ENCODE measurements at regions not wholly inside any gene's neighbourhood (a gene's known extent, or its start where the extent isn't known, plus 50 kb on each side); places are given as distances from the start of the nearest gene placed in this dataset.

GRCh38 chr2:59744436-59744835 lies 809.0 kb downstream of the BCL11A start:
- Histone ChIP-seq H3K27ac (ENCODE audit: low read length in 2 of 2) (no peak overlapping the region), H3K4me3 (ENCODE audit: control extremely low read depth in 1 of 5, extremely low read depth in 1 of 5, insufficient read depth in 1 of 5, low read depth in 2 of 5, low read length in 4 of 5) (no peak overlapping the region), H3K4me2 (replicated peaks; ENCODE audit: low read depth, low read length, poor library complexity, severe bottlenecking) (no peak overlapping the region), H3K9ac (ENCODE audit: low read length) (no peak overlapping the region), H4K20me1 (ENCODE audit: control insufficient read depth, insufficient read depth, low read length, poor library complexity, severe bottlenecking) (no peaks in the 10 kb centered on the region), H3K79me2 (ENCODE audit: control insufficient read depth, insufficient read depth, low read length) (no peaks in the 10 kb centered on the region), H3K4me1 (ENCODE audit: control insufficient read depth in 2 of 2, insufficient read depth in 2 of 2, low read length in 2 of 2) (no peaks in the 10 kb centered on the region), H3K36me3 (replicated peaks in 1 of 2; ENCODE audit: control extremely low read depth in 1 of 2, control insufficient read depth in 1 of 2, extremely low read depth in 1 of 2, insufficient read depth in 2 of 2, low read length in 1 of 2) (no peaks in the 10 kb centered on the region), H3K9me3 (ENCODE audit: control extremely low read depth in 1 of 3, control insufficient read depth in 2 of 3, insufficient read depth in 1 of 3, low read length in 2 of 3) (no peaks in the 10 kb centered on the region), H2AFZ (ENCODE audit: insufficient read depth, low read depth, low read length, poor library complexity, severe bottlenecking) (no peak overlapping the region), H3K27me3 (replicated peaks in 1 of 4; ENCODE audit: control extremely low read depth in 1 of 4, control insufficient read depth in 3 of 4, insufficient read depth in 4 of 4, low read length in 3 of 4) (no peaks in the 10 kb centered on the region)
- POLR2A ChIA-PET = no interaction called here
- intact Hi-C loops (cut with micrococcal nuclease) = no loop called here
- CTCF ChIA-PET = no interaction called here
- ATAC-seq (ENCODE audit: low read depth) (no peak), DNase-seq (no peak)
- TF ChIP-seq EZH2 (IDR thresholded peaks at IDR 0.05; ENCODE audit: borderline replicate concordance, insufficient read depth, low read depth, low read length, poor library complexity, severe bottlenecking) = no peak
- TF ChIP-seq, protein P1, sequence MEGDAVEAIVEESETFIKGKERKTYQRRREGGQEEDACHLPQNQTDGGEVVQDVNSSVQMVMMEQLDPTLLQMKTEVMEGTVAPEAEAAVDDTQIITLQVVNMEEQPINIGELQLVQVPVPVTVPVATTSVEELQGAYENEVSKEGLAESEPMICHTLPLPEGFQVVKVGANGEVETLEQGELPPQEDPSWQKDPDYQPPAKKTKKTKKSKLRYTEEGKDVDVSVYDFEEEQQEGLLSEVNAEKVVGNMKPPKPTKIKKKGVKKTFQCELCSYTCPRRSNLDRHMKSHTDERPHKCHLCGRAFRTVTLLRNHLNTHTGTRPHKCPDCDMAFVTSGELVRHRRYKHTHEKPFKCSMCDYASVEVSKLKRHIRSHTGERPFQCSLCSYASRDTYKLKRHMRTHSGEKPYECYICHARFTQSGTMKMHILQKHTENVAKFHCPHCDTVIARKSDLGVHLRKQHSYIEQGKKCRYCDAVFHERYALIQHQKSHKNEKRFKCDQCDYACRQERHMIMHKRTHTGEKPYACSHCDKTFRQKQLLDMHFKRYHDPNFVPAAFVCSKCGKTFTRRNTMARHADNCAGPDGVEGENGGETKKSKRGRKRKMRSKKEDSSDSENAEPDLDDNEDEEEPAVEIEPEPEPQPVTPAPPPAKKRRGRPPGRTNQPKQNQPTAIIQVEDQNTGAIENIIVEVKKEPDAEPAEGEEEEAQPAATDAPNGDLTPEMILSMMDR (IDR thresholded peaks at IDR 0.05) = no peak
- H3K4me3 Mint-ChIP-seq = no peak overlapping the region
- no peaks in the 10 kb centered on the region for H3K9me3 Mint-ChIP-seq (ENCODE audit: insufficient read depth)
- H3K4me1 Mint-ChIP-seq = no peaks in the 10 kb centered on the region
- no peak overlapping the region for H3K27ac Mint-ChIP-seq
- no CpG with 5 or more reads among the region's 1 CpG for whole genome bisulfite sequencing (ENCODE audit: insufficient coverage)
- peaks cover 17% of the 10 kb centered on the region for H3K27me3 Mint-ChIP-seq

- intact Hi-C loops (cut with micrococcal nuclease) = no loop called here
- no peak overlapping the region for H3K27ac ChIP-seq (ENCODE audit: low read length in 2 of 2)
- no peak overlapping the region for H3K27ac Mint-ChIP-seq
- H3K9ac ChIP-seq (ENCODE audit: low read length) = no peak overlapping the region
- H3K36me3 ChIP-seq (replicated peaks in 1 of 2; ENCODE audit: control extremely low read depth in 1 of 2, control insufficient read depth in 1 of 2, extremely low read depth in 1 of 2, insufficient read depth in 2 of 2, low read length in 1 of 2) = no peaks in the 10 kb centered on the region
- H3K4me3 ChIP-seq (ENCODE audit: control extremely low read depth in 1 of 5, extremely low read depth in 1 of 5, insufficient read depth in 1 of 5, low read depth in 2 of 5, low read length in 4 of 5) = no peak overlapping the region
- H3K79me2 ChIP-seq (ENCODE audit: control insufficient read depth, insufficient read depth, low read length) = no peaks in the 10 kb centered on the region
- ATAC-seq (ENCODE audit: low read depth) (no peak), DNase-seq (no peak)
- POLR2A ChIA-PET = no interaction called here
- no peak overlapping the region for H2AFZ ChIP-seq (ENCODE audit: insufficient read depth, low read depth, low read length, poor library complexity, severe bottlenecking)
- 50% methylated on average over 1 of the region's 3 CpGs for WGBS (ENCODE audit: insufficient coverage)
- no peaks in the 10 kb centered on the region for H4K20me1 ChIP-seq (ENCODE audit: control insufficient read depth, insufficient read depth, low read length, poor library complexity, severe bottlenecking)
- TF ChIP-seq, protein P1 (IDR thresholded peaks at IDR 0.05) = no peak
- TF ChIP-seq EZH2 (IDR thresholded peaks at IDR 0.05; ENCODE audit: borderline replicate concordance, insufficient read depth, low read depth, low read length, poor library complexity, severe bottlenecking) = no peak
- no peaks in the 10 kb centered on the region for H3K9me3 ChIP-seq (ENCODE audit: control extremely low read depth in 1 of 3, control insufficient read depth in 2 of 3, insufficient read depth in 1 of 3, low read length in 2 of 3)
- H3K4me2 ChIP-seq (replicated peaks; ENCODE audit: low read depth, low read length, poor library complexity, severe bottlenecking) = no peak overlapping the region
- CTCF ChIA-PET = interaction anchor here (1.7 kb wide), 1 partner anchor 10 kb away, joined by 5 read pairs; no protein-coding TSS in a partner anchor
- peaks cover 17% of the 10 kb centered on the region for H3K27me3 Mint-ChIP-seq
- H3K9me3 Mint-ChIP-seq (ENCODE audit: insufficient read depth) = no peaks in the 10 kb centered on the region
- H3K4me3 Mint-ChIP-seq = no peak overlapping the region
- H3K4me1 Mint-ChIP-seq = no peaks in the 10 kb centered on the region
- no peaks in the 10 kb centered on the region for H3K4me1 ChIP-seq (ENCODE audit: control insufficient read depth in 2 of 2, insufficient read depth in 2 of 2, low read length in 2 of 2)
- no peaks in the 10 kb centered on the region for H3K27me3 ChIP-seq (replicated peaks in 1 of 4; ENCODE audit: control extremely low read depth in 1 of 4, control insufficient read depth in 3 of 4, insufficient read depth in 4 of 4, low read length in 3 of 4)
Measured at GRCh38 chr2:59741840-59742239, 811.6 kb downstream of the BCL11A start.
